Muscle of arm (tissue), 1 donor: ENCODE measurements at regions not wholly inside any gene's neighbourhood (a gene's known extent, or its start where the extent isn't known, plus 50 kb on each side); places are given as distances from the start of the nearest gene placed in this dataset.
"Not testable (repeated sequence)": the region's sequence is repeated elsewhere in the genome, so short reads cannot be mapped to it uniquely, and the experiment has no call there.

Experiments
- DNase-seq: peaks from one replicate; pipeline ENCODE4 v3.0.0-alpha.2; 2013

DNA sequence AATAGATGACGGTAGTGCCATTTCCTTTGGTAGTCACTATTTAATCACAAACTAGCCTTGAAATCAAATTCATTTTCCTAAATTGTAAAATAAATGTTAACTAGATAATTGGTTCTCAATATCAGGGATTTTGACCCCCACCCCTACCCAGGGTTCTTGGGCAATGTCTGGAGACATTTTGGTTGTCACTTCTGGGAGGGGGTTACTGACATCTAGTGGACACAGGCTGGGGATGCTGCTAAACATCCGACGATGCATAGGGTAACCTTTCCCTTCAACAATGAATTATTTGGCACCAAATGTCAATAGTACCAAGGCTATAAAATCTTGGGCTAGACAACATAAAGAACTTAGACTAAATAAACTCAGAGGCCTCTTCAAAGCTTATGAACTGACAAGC lies 285.8 kb upstream of the TRPC5 start:
- DNase-seq = no peak

DNA sequence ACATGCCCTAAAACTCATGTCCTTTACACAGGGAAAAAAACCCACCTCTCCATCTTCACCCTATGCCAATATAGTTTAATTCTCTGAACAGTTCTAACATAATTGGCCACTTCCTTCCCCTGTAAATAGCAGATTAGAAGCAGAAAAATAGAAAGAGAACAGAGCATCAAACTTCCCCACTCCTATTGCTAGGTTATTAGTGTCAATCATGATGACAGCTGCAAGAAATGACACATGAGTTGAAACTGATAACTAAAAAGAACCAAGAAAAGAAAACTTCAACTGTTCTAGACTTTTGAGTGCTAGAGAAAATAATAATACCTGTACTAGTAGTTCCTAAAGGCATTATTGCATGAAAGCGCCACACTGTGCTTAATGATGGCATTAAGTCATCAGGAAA lies 284.5 kb upstream of the TRPC5 start:
- DNase-seq = no peak

DNA sequence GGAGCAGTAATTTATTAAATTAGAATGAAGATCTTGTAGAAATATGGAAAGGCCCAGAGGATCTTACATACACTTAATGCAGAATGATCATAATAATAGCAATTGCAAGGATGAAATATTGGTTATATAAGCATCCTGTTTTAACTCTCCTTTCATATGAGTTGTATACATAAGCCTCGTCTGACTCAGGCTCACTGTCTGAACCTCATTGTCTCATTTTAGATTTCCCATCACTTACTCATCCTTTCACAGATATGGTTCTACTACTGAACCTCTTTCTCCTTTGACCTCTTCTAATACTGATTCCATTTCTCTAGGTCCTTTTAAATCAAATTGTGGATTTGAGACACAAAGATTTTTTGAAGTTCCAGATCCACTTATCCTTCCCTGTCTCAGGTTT lies 277.3 kb upstream of the TRPC5 start:
- no peak for DNase-seq

DNA sequence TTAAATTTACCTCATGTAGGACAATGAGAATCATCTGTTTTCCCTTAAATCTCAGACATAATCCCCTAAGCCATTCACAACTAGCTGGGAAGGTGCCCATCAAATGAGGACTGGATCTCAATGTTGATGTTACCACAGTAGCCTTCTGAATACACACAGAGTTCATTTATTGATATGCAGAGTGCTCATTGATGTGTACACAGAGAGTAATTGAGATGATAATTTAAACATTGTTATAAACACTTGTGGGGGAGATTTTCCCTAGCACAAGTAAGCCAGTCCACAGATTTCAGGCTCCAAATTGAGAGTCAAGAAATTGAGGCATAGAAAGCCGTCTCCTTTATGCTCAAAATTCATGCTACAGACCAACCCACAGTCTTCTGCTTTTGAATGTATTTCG lies 273.4 kb upstream of the TRPC5 start:
- no peak for DNase-seq

DNA sequence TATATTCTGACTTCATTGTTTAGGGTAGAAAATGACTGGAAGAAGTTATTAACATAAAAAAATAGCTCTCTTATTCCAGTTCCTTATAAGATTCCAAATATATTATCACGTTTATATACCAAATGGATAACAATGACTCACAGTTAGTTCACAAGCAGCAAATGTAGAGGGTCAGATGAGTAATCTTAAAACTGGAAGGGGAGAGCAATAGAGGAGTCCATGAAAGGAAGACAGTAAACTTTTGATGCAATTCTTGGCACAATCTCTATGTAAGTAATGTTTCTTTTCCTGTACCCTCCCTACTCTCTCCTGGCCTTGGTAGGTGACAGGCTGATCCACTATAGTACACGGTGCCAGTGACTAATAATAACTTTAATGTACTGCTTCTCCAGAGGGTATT lies 259.0 kb upstream of the TRPC5 start:
- DNase-seq = no peak

DNA sequence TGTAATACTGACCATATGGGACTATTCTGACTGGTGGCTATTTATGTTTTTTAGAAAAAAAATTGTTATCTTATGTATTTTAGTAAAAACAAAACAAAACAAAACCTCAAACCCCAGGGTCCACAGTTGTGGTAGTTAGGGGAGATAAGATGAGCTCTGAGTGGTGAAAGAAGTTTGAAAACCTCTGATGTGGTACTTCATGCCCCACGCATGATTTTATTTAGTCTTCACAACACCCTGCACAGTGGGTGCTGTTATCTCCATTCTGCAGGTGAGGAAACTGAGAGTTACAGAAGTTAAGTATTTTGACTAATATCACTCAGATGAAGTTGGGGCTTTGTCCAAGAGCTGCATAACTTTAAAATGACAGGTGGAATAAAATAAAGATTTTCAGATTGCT lies 230.6 kb upstream of the TRPC5 start:
- DNase-seq = no peak

DNA sequence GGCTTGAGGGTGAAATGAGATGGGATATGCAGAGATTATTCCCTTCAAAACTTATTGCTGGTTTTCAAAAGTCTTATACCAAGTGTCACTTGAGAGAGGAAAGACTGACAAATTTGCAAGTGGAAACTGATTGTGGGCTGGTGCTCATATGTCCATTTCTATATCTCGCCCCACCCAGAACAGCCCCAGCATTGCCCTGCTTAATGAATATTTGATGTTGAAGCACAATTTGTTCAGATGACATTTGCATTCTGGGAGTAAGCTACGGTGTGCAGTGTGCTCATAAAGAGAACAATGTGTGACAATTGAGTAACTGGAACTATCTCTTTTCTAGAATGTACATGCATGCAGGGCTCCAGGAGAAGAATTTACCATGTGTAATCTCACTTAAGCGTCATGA lies 223.5 kb upstream of the TRPC5 start:
- no peak for DNase-seq

DNA sequence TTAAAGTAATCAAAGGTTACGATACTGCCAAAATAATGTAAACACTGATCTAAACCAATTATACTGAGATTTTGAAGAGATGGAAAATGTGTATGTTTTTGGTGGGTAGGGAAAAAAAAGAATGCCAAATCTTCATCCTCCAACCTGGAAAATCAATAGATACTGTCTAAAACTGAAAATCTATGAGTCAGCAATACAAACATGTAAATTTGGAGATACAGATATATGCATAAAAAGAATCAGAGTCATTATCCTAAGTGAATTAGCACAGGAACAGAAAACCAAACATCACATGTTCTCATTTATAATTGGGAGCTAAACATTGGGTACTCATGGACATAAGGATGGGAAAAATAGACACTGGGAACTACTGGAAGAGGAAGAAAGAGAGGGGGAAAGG lies 197.4 kb upstream of the TRPC5 start:
- DNase-seq = no peak

DNA sequence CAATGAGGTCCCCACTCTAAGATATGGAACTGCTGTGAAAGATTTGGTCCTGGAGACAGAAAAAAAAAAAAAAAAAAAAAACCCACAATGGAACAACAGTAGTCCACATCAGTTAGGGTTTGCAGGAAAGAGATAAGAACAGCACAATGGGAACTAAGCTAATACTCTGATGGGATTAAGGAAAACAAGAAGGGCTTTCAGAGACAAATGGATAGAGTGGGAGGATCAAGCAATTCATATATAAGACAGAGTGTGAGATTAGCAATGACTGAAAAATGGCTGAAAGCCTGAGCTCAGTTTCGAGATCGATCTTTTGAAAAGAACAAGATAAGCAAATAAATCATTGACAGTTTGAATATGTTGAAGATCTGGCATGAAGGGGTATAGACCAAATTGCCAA lies 188.4 kb upstream of the TRPC5 start:
- DNase-seq = no peak

DNA sequence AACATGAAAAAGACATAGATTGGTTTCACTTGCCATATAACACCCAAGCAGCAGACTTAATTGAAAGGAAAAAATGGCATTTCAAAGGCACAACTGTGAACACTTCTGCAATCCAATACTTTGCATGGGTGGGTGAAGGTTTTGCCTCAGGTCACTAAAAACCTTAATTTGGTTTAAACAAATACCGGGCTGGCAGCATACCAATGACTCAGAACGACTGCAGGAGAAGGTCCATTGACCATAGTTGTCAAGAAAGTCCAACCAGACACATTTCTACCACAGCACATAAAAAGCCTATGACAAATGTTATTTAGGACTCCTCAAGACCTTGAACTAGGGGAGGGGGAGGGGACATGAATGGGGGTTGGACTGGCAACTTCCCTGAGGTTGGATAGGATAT lies 183.6 kb upstream of the TRPC5 start:
- DNase-seq = no peak

DNA sequence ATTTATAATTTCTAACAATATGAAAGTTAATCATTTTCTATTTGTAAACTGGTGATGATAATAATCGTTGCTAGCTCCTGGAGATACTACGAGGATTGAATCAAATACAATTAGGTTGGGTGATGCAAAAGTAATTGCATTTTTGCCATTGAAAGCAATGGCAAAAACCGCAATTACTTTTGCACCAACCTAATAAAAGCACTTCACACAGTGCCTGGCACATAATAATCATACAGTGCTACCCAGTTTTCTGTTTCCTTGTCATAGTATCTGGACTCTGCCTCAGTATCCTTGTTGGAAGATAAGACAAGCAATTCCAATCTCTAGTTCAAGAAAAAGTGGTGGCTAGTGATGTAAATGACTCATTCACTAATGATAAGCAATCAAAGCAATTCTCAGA lies 176.8 kb upstream of the TRPC5 start:
- no peak for DNase-seq

DNA sequence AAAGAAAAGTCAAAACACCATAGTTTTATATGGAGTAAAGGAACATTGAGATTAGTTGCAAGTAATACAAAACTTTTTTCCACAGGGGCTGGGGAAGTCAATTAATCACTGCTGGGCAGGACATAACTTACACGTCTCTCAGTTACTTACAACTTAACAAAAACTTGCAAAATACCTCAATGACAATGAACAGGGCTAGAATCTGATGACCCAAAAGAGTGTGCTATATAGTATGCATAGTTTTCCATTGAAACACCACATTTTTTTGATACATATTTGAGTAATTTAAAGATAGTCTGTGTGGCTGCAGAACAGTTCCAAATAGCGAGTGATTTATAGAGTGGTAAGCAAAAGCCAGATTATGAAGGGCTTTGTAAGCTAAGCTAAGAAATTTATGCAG lies 172.3 kb upstream of the TRPC5 start:
- DNase-seq = no peak

DNA sequence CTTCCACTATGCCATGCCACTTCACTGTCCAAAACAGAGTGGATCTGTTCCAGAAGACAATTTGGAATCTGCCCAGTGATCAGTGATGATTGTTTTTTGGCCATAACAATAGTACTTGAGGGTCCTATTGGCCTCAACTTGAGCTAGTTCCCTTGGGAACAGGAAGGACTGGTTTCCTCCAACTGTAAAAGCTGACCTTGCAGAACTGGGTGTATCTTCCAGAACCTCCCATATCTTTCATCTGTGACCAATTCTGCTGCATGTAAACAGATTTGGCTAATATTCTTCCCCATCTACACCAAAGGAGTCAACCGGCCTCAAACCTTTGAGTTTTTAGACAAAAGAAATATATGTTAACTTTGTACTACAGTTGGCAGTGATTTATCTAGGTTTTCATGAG lies 165.1 kb upstream of the TRPC5 start:
- DNase-seq = no peak

DNA sequence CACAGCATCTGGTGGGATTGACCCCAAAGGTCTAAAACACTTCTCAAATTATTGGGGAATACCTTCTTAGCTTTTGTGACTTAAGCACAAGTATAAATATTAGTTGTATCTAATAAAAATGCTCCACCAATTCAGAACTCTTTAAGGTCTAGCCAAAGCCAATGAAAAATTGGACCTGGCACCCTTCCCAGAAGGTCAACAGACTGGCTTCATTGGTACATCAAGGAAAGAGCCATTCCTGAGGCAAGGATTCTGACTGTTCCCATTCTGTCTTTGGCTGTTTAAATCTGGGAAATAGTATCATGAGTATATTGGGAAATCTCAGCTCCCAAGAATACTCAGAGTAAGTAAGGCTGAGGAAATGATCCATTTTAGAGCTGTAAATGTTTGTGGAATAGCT lies 153.0 kb upstream of the TRPC5 start:
- DNase-seq = no peak

DNA sequence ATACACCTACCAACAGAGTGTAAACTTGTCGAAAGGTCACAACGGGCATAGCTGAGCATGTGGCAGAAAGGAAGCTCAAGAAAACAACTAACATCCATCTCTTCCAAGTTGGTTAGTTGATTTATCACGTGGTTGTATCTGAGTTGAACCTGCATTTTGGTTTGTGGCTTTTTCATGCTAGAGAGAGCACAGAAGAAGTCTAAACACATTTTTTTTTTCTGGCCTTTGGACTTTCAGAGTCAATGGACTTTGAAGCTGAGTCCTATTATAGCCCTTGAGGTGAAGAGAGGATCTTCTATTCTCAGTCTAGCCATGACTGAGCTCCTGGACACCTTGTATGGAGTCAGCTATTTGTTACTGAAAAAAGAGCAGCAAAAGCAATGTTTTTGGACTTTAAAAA lies 150.6 kb upstream of the TRPC5 start:
- no peak for DNase-seq

DNA sequence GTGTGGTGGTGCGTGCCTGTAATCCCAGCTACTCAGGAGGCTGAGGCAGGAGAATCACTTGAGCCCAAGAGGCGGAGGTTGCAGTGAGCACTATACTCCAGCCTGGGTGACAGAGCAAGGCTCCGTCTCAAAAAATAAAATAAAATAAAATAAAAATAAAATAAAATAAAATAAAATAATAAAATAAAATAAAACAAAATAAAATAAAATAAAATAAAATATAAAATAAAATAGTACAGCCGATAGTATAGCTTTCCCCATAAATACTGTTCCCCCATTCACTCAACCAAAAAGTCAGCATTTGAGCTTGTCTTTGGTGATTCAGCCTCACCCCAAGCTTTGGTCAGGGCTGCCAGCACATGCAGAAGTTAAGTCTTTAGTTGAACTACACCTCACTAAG lies 144.2 kb upstream of the TRPC5 start:
- DNase-seq = not testable (repeated sequence)

DNA sequence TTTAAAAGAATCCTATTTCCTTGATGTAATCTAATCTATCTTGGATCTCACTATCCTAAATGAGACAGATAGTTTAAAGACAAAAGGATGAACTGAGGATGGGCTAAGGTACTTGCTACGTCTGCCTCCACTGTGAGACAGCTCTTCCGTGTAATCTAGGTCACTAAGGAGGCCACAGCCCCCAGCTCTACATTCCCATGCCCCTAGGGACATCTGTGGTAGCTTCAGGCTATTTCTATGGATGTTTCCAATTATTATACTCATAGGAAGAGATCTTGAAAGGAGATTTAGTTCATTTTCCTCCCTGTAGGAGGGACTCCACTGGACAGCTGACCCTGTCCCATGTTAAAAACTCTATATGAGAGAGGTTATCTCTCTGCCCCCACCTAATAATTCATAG lies 140.8 kb upstream of the TRPC5 start:
- DNase-seq = no peak

DNA sequence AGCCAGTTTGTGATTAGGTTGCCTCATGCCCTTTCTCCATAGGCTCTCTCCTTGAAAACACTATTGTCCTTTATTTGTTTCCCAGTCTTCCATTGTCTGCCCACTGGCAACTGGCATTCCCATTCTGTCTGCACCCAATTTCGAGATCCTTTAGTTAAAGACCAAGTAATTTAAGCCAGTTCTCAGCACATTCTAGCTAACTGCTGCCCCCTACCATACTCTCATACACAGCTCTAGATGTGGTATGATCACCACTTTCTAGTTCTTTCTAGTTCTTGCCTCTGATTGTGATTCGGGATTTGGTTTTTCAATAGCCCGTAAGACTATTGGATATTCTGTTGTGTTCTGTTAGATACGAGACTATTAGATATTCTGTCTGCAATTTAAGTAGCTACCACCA lies 135.8 kb upstream of the TRPC5 start:
- DNase-seq = no peak

DNA sequence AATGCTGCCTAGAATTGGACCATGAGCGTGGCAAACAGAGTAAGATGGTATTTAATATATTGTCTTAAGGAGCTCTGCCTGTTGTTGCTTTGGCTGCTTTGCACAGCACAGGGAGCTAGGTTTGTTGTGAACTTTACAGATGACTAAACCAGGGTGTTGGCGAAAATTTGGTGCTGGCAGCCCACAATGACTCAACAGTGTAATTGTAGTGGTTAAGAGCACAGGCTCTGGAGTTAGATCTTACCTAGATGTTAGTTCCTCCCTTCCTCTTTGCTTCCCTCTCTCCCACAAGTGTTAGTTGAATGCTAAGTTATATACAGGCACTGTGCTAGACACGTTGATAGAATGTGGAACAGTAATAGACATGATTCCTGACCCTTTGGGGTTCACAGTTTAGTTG lies 128.9 kb upstream of the TRPC5 start:
- DNase-seq = no peak

DNA sequence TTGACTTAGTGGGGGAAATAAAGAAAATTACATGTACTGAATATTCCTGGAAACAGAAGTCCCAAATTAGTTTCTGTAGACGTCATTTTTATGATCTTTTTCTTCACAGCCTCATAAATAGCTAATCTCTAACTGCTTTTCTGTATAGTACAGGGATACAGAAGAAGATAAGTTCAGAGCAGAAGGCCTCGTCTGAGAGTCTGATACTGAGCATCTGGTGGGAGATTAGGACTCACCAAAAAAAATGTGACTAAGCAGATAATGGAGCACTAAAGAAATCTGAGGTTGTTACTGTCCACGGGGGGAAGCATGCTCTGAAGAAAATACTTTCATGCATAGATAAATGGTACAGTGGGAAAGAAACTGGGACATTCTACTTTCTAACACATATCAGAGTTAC lies 115.3 kb upstream of the TRPC5 start:
- no peak for DNase-seq

DNA sequence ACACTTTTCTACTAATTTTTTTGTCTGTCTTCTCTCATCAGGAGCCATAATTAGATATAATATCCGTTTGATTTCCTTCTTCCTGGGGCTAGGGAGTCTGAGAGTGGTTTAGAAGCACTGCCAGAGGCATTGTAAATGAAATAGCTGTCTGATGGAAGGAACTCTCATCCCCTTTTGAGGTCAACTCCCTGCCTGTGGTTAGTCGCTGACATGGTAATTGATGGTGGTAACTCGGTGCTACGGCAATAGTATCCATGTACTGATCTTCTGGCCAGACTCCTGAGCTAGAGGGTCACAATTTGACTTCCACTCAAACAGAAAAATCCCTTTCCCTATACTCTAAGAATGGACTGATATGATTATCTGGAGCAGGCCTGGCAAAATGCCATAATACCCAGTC lies 108.1 kb upstream of the TRPC5 start:
- DNase-seq = no peak

DNA sequence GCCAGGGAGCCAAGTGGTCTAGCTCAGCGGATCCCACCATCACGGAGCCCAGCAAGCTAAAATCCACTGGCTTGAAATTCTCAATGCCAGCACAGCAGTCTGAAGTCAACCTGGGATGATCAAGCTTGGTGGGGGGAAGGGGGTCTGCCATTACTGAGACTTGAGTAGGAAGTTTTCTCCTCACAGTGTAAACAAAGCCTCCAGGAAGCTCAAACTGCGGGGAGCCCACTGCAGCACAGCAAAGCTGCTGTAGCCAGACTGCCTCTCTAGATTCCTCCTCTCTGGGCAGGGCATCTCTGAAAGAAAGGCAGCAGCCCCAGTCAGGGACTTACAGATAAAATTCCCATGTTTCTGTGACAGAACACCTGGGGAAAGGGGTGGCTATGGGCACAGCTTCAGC lies 98.8 kb upstream of the TRPC5 start:
- not testable (repeated sequence) for DNase-seq

DNA sequence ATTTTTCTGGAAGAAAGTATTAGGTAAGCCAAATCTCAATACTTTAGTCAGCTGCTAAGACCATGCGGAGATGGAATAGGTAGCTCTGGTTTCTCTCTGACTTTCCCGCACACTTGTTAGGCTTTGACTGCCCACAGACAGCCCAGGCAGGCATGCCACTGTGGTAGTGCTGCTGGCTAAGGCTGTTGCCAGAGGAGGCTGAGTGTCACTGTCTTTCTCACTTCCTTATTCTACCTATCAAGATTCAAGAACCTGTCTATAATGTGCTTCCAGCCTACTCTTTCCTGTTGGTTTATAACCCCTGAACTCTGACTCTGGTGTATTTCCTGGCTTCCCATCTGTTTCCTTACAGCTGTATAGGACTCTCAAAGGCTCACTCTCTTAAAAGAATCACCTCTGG lies 81.8 kb upstream of the TRPC5 start:
- no peak for DNase-seq

DNA sequence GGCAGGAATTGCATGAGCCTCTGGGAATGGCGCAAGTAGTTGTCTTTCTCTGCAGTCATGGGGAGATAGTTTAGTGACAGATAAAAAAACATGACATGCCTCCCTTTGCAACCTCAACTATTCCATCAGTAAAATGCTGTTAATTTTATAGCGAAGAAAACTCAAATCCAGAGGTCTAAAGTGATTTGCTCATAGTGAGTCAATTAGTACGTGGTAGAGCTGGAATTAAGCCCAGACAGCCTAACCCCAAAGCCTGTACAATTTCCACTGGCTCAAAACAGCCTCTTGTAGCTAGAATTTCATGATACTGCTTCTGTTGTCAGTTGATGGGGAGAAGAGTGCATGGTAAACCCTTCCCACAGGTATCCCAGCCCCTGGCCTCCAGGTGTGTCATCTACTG lies 81.3 kb upstream of the TRPC5 start:
- DNase-seq = no peak

DNA sequence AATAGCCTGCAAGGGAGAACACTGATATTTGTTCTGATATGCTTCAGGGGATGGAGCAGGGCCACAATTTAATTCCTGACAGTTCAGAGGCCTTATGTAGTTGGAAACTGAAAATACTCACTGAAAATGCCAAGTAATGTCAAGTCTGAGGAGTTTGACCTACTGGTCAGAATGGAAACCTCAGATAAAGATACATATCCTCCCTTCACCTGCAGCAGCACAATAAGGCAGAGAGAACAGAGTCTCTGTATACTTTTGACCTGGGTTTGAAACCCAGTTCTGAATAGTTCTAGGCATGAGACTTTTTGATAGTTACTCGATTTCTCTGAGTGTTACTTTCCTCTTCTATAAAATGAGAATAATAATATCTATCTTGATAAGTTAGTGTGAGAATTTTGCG lies 65.8 kb upstream of the TRPC5 start:
- no peak for DNase-seq

DNA sequence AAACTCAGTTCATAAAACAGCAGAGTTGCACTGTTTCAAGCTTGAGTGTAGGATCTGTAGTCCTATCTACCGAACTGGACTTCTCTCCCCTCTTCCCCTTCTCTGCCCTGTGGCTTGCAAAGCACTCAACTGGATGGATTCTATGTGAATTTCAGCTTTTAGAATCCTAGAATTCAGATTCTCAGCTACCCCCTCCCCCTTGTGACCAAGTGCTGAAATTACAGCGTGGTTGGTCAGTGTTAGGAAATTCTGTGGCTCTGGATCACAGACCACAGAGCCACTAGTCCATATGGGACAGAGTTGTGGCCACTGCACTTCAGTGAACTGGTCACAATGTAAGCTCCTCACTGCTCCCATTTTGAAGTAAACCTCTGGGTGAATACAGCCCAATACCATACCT lies 64.6 kb upstream of the TRPC5 start:
- DNase-seq = peak; percentile 4
